ENCODE measurements at regions not wholly inside any gene's neighbourhood (a gene's known extent, or its start where the extent isn't known, plus 50 kb on each side); places are given as distances from the start of the nearest gene placed in this dataset.

- no peaks in the 10 kb centered on the region for H3K27me3 Mint-ChIP-seq (ENCODE audit: insufficient read depth)
- no peak overlapping the region for H3K27ac Mint-ChIP-seq
- no peaks in the 10 kb centered on the region for H3K4me1 Mint-ChIP-seq (ENCODE audit: low read depth)
- no peak overlapping the region for H3K4me3 Mint-ChIP-seq
- intact Hi-C loops (cut with micrococcal nuclease) = no loop called here
- H3K36me3 Mint-ChIP-seq (ENCODE audit: low read depth) = no peaks in the 10 kb centered on the region
- no peaks in the 10 kb centered on the region for H3K9me3 Mint-ChIP-seq
- DNase-seq (ENCODE audit: low spot score) = no peak
These were observed 1115.5 kb downstream of the DTWD2 start for GRCh38 chr5:117872798-117873368.

DNA sequence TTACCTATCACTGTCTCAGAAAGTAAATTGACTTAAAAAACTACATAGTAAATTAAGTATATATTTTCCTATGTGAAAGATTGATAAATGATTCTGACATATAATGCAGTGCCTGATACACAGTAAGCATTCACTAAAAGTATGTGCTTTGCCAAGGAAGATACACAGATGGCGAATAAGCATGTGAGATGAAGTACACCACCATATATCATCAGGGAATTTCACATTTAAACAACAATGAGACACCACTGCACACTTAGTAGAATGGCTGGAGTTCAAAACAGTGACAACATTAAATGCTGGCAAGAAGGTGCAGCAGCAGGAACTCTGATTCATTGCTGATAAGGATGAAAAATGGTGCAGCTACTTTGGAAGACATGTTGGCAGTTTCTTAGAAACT, 1118.8 kb downstream of the DTWD2 start:
- no peak overlapping the region for H3K27ac Mint-ChIP-seq
- no peaks in the 10 kb centered on the region for H3K4me1 Mint-ChIP-seq (ENCODE audit: low read depth)
- H3K9me3 Mint-ChIP-seq = no peaks in the 10 kb centered on the region
- intact Hi-C loops (cut with micrococcal nuclease) = no loop called here
- H3K27me3 Mint-ChIP-seq (ENCODE audit: insufficient read depth) = no peaks in the 10 kb centered on the region
- no peaks in the 10 kb centered on the region for H3K36me3 Mint-ChIP-seq (ENCODE audit: low read depth)
- no peak for DNase-seq (ENCODE audit: low spot score)
- no peak overlapping the region for H3K4me3 Mint-ChIP-seq

DNA sequence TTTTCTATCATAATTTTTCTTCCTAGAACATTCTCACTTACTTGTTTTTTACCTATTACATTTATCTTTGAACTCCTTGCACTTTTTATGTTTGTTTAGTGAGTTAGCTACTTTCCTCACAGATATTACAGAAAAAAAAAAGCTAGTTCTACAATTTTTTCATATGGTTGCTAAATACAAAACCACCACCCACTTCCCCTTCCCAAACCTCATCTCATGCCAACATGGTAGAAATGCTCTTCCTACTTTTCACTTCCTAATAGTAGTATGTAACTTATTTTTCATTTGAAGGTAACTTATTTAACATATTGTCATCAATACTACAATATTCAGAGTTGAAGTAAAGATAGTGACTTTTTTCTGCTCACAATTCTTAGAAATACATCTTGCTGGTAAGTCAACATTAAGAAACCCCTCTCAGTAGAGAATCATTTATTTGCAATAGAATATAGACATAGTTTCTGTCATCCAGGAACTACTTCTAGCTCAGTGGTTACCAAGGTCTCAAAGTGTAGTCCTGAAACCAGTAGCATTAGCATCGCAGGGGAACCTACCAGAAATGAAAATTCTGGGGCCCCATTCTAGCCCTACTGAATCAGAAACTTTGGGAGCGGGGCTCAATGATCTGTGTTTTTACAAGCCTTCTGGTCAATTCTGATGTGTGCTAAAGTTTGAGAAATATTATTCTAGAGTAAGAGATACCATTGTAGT, 1124.6 kb downstream of the DTWD2 start:
- Mint-ChIP-seq H3K27me3 (ENCODE audit: insufficient read depth) (no peaks in the 10 kb centered on the region), H3K9me3 (peaks cover 2% of the 10 kb centered on the region), H3K4me3 (no peak overlapping the region), H3K4me1 (ENCODE audit: low read depth) (no peaks in the 10 kb centered on the region), H3K36me3 (ENCODE audit: low read depth) (no peaks in the 10 kb centered on the region), H3K27ac (no peak overlapping the region)
- intact Hi-C loops (cut with micrococcal nuclease) = no loop called here
- no peak for DNase-seq (ENCODE audit: low spot score)

DNA sequence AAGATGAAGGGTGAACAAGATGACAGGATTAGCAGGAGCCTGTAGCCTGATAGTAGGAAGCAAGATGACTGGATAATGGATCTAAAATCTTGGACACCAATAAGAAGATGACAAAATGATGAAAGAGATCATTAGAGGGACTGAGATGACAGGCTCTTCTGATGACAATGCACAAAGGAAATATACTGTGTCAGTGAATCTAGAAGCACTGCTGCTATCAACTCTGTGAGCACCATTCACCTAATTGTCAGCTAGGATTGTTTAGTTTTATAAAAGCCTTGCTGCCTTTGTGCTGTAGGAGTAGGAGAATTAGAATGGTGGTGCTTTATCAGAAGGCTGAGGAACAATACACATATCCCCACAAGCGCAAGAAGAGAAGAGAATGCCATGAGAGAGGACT, 1127.8 kb downstream of the DTWD2 start:
- H3K27ac Mint-ChIP-seq = no peak overlapping the region
- no peaks in the 10 kb centered on the region for H3K36me3 Mint-ChIP-seq (ENCODE audit: low read depth)
- no peaks in the 10 kb centered on the region for H3K4me1 Mint-ChIP-seq (ENCODE audit: low read depth)
- H3K27me3 Mint-ChIP-seq (ENCODE audit: insufficient read depth) = no peaks in the 10 kb centered on the region
- H3K4me3 Mint-ChIP-seq = no peak overlapping the region
- intact Hi-C loops (cut with micrococcal nuclease) = no loop called here
- H3K9me3 Mint-ChIP-seq = peaks cover 2% of the 10 kb centered on the region
- DNase-seq (ENCODE audit: low spot score) = no peak

- no peak overlapping the region for H3K4me3 Mint-ChIP-seq
- intact Hi-C loops (cut with micrococcal nuclease) = no loop called here
- DNase-seq (ENCODE audit: low spot score) = no peak
- H3K36me3 Mint-ChIP-seq (ENCODE audit: low read depth) = no peaks in the 10 kb centered on the region
- H3K27ac Mint-ChIP-seq = no peak overlapping the region
- peaks cover 5% of the 10 kb centered on the region for H3K9me3 Mint-ChIP-seq
- no peaks in the 10 kb centered on the region for H3K4me1 Mint-ChIP-seq (ENCODE audit: low read depth)
- H3K27me3 Mint-ChIP-seq (ENCODE audit: insufficient read depth) = no peaks in the 10 kb centered on the region
These were observed 1129.2 kb downstream of the DTWD2 start for GRCh38 chr5:117859176-117859575.

- Mint-ChIP-seq H3K27me3 (ENCODE audit: insufficient read depth) (no peaks in the 10 kb centered on the region), H3K4me1 (ENCODE audit: low read depth) (no peaks in the 10 kb centered on the region)
These were observed 1131.6 kb downstream of the DTWD2 start for GRCh38 chr5:117856713-117857112.

DNA sequence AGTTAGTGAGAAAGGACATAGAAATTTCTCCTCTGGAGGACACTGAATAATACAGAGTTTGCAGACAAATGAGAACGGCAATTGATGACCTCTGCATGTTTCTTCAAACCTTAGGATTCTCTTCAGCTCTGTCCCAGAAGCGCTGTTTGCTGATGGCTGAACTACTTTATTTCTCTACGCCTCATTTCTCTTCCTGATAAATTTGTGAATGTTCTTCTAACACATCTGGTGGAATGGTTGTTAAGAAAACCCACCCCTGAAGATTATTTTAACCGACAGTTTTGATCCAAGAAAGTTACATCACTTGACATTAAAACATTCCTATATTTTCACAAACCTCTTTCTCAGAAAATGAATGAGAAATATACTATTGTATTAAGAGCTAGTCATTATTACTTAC, 1150.6 kb downstream of the DTWD2 start:
- no peak for DNase-seq (ENCODE audit: low spot score)
- Mint-ChIP-seq H3K4me3 (no peak overlapping the region), H3K4me1 (ENCODE audit: low read depth) (no peaks in the 10 kb centered on the region), H3K36me3 (ENCODE audit: low read depth) (no peaks in the 10 kb centered on the region), H3K27ac (no peak overlapping the region), H3K27me3 (ENCODE audit: insufficient read depth) (no peaks in the 10 kb centered on the region), H3K9me3 (peaks cover 2% of the 10 kb centered on the region)
- intact Hi-C loops (cut with micrococcal nuclease) = no loop called here

More at GRCh38 chr5:117856713-117857112, 1131.6 kb downstream of the DTWD2 start:
- no peaks in the 10 kb centered on the region for H3K36me3 Mint-ChIP-seq (ENCODE audit: low read depth)
- intact Hi-C loops (cut with micrococcal nuclease) = no loop called here
- no peak overlapping the region for H3K27ac Mint-ChIP-seq
- peaks cover 5% of the 10 kb centered on the region for H3K9me3 Mint-ChIP-seq
- no peak for DNase-seq (ENCODE audit: low spot score)
- H3K4me3 Mint-ChIP-seq = no peak overlapping the region

DNA sequence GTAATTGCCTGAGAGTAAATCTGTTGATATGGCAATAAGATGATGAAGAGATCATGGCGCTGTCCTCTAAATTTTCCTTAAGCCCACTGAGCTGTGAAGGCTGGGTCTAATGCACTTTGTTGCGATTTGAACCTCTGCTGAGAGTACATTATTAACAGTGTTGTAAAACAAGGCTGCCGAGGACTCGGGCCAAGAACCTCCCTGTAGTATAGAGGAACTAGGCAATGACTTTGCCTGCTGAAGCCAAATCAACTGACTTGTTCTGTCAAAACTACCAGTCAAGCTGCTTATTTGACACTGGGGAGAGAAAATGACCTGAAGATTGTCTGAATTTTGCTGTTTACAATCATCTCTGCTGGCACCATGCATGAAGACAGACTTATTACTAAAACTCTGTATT, 1154.7 kb downstream of the DTWD2 start:
- intact Hi-C loops (cut with micrococcal nuclease) = no loop called here
- H3K9me3 Mint-ChIP-seq = peaks cover 10% of the 10 kb centered on the region
- DNase-seq (ENCODE audit: low spot score) = no peak
- H3K4me1 Mint-ChIP-seq (ENCODE audit: low read depth) = no peaks in the 10 kb centered on the region
- H3K36me3 Mint-ChIP-seq (ENCODE audit: low read depth) = no peaks in the 10 kb centered on the region
- H3K27ac Mint-ChIP-seq = no peak overlapping the region
- no peaks in the 10 kb centered on the region for H3K27me3 Mint-ChIP-seq (ENCODE audit: insufficient read depth)
- no peak overlapping the region for H3K4me3 Mint-ChIP-seq

DNA sequence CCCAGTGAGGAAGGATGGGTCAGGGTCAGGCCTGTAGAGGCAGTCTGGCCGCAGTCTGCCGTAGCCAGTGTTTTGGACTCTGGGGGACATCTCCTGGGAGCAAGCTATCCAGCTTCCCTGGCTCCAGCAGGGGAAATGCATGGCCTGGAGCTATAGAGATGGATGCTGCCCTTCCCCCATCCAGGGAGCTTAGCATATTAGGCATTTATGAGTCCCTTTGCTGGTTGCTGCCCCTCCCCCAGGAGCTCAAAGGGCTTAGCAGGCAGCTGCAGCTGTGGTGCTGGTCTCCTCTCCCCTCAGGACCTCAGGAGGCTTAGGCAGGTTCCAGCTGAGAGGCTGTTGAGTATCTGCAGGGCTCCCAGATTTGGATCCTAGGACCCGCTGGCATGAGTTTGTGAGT, 1158.7 kb downstream of the DTWD2 start:
- H3K4me1 Mint-ChIP-seq (ENCODE audit: low read depth) = no peaks in the 10 kb centered on the region
- no peaks in the 10 kb centered on the region for H3K36me3 Mint-ChIP-seq (ENCODE audit: low read depth)
- intact Hi-C loops (cut with micrococcal nuclease) = no loop called here
- no peaks in the 10 kb centered on the region for H3K27me3 Mint-ChIP-seq (ENCODE audit: insufficient read depth)
- no peak for DNase-seq (ENCODE audit: low spot score)
- H3K27ac Mint-ChIP-seq = no peak overlapping the region
- H3K4me3 Mint-ChIP-seq = no peak overlapping the region
- H3K9me3 Mint-ChIP-seq = peaks cover 17% of the 10 kb centered on the region

DNA sequence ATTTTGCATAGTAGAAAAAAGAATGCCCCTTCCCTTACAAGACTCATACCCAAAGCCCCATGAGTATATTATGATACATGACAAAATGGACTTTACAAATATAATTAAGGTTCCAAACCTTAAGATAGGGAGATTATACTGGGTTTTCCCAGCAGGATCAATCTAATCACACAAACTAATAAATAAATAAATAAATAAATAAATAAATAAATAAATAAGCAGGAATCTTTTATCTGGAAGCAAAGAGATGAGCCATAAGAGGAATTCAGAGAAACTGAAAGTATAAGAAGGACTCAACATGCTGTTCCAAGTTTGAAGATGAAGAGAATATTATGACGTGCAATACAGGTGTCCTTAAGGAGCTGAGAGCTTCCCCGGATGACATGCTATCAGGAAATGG, 1174.5 kb downstream of the DTWD2 start:
- Mint-ChIP-seq H3K27ac (no peak overlapping the region), H3K4me1 (ENCODE audit: low read depth) (no peaks in the 10 kb centered on the region), H3K9me3 (peaks cover 13% of the 10 kb centered on the region), H3K36me3 (ENCODE audit: low read depth) (no peaks in the 10 kb centered on the region), H3K27me3 (ENCODE audit: insufficient read depth) (no peaks in the 10 kb centered on the region), H3K4me3 (no peak overlapping the region)
- no peak for DNase-seq (ENCODE audit: low spot score)
- intact Hi-C loops (cut with micrococcal nuclease) = no loop called here

DNA sequence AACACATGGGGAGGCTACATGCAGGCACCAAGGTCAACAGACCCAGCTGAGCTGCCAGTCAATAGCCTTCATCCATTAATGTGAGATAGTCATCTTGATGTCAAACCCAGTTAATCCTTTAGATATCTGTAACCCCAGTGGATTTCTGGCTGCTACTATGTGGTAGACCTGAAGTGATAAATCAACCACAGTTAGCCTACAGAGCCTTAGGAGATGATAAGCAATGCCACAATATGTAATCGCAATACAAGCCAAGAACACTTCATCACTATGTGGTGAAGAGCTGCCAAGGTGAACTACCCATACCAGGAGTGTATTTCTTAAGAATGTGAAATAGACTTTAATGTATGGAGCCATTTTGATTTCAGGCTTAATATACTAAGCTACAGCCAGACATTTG, 1175.5 kb downstream of the DTWD2 start:
- no peak overlapping the region for H3K4me3 Mint-ChIP-seq
- DNase-seq (ENCODE audit: low spot score) = no peak
- H3K27ac Mint-ChIP-seq = no peak overlapping the region
- H3K9me3 Mint-ChIP-seq = peaks cover 6% of the 10 kb centered on the region
- intact Hi-C loops (cut with micrococcal nuclease) = no loop called here
- H3K36me3 Mint-ChIP-seq (ENCODE audit: low read depth) = no peaks in the 10 kb centered on the region
- H3K27me3 Mint-ChIP-seq (ENCODE audit: insufficient read depth) = no peaks in the 10 kb centered on the region
- no peaks in the 10 kb centered on the region for H3K4me1 Mint-ChIP-seq (ENCODE audit: low read depth)

DNA sequence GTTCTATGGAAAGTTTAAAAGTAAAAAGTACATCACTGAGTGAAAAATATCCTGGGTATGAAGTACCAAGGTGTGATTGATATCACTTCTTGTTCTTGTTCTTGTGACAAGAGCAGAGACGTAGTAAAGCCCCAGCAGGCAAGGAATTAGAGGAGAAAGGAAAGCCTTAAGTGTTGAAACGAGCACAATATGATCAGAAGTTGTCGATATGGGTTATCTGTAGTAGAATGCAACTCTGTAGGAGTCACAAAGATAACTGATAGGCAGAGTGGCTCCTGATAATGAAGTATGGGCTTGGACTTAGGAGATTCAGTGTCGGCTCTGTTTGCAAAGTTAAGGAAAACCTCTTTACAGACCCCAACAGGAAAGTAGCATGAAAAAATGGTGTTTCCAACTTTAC, 1179.1 kb downstream of the DTWD2 start:
- intact Hi-C loops (cut with micrococcal nuclease) = no loop called here
- DNase-seq (ENCODE audit: low spot score) = no peak
- Mint-ChIP-seq H3K4me1 (ENCODE audit: low read depth) (no peaks in the 10 kb centered on the region), H3K27me3 (ENCODE audit: insufficient read depth) (no peaks in the 10 kb centered on the region), H3K36me3 (ENCODE audit: low read depth) (no peaks in the 10 kb centered on the region), H3K4me3 (no peak overlapping the region), H3K9me3 (peaks cover 13% of the 10 kb centered on the region), H3K27ac (no peak overlapping the region)

GRCh38 chr5:117805058-117805457, 1183.3 kb downstream of the DTWD2 start:
- no peak overlapping the region for H3K27ac Mint-ChIP-seq
- no peak overlapping the region for H3K4me3 Mint-ChIP-seq

GRCh38 chr5:117803533-117803932, 1184.8 kb downstream of the DTWD2 start:
- H3K4me1 Mint-ChIP-seq (ENCODE audit: low read depth) = no peaks in the 10 kb centered on the region
- DNase-seq (ENCODE audit: low spot score) = no peak
- no peaks in the 10 kb centered on the region for H3K36me3 Mint-ChIP-seq (ENCODE audit: low read depth)
- H3K27ac Mint-ChIP-seq = no peak overlapping the region
- no peaks in the 10 kb centered on the region for H3K27me3 Mint-ChIP-seq (ENCODE audit: insufficient read depth)
- peaks cover 9% of the 10 kb centered on the region for H3K9me3 Mint-ChIP-seq
- intact Hi-C loops (cut with micrococcal nuclease) = no loop called here
- no peak overlapping the region for H3K4me3 Mint-ChIP-seq

More at GRCh38 chr5:117805058-117805457, 1183.3 kb downstream of the DTWD2 start:
- no peaks in the 10 kb centered on the region for H3K36me3 Mint-ChIP-seq (ENCODE audit: low read depth)
- no peak for DNase-seq (ENCODE audit: low spot score)
- no peaks in the 10 kb centered on the region for H3K4me1 Mint-ChIP-seq (ENCODE audit: low read depth)
- no peaks in the 10 kb centered on the region for H3K27me3 Mint-ChIP-seq (ENCODE audit: insufficient read depth)
- intact Hi-C loops (cut with micrococcal nuclease) = no loop called here
- H3K9me3 Mint-ChIP-seq = peaks cover 13% of the 10 kb centered on the region
